Heart left ventricle (tissue), 16 donors: ENCODE measurements at regions not wholly inside any gene's neighbourhood (a gene's known extent, or its start where the extent isn't known, plus 50 kb on each side); places are given as distances from the start of the nearest gene placed in this dataset.
"Not testable (repeated sequence)": the region's sequence is repeated elsewhere in the genome, so short reads cannot be mapped to it uniquely, and the experiment has no call there.

Source experiments
- ATAC-seq, 4 donors: fragments of 200-7000 bp; cut with Tn5 transposase; one replicate each; pipeline ENCODE4 v1.9.1; 2020 to 2022; ENCODE audit warnings: moderate library complexity in 4 of 4, mild to moderate bottlenecking in 3 of 4, moderate number of reproducible peaks in 1 of 4
- DNase-seq, 5 donors: peaks; one replicate each; pipeline ENCODE4 v3.0.0-alpha.2; 2020
- H3K27ac ChIP-seq, 12 donors: fragments of 200-600 bp; sonication (generic) in 4 of 12; one replicate each; pipeline versions ENCODE4 v1.5.0 to v1.8.0; 2016 to 2022; ENCODE audit warnings: mild to moderate bottlenecking in 2 of 12
- H3K27me3 ChIP-seq, 9 donors: fragments of 200-600 bp; sonication (generic) in 2 of 9; one replicate each; pipeline versions ENCODE4 v1.5.1 to v1.8.0; 2016 to 2022; ENCODE audit warnings: mild to moderate bottlenecking in 3 of 9
- H3K36me3 ChIP-seq, 9 donors: fragments of 200-600 bp; sonication (generic) in 2 of 9; one replicate each; pipeline versions ENCODE4 v1.5.0 to v1.8.0; 2018 to 2022; ENCODE audit warnings: mild to moderate bottlenecking in 2 of 9
- H3K4me1 ChIP-seq, 12 donors: fragments of 200-600 bp; sonication (generic) in 4 of 12; one replicate each; pipeline versions ENCODE4 v1.5.0 to v1.8.0; 2016 to 2022; ENCODE audit warnings: mild to moderate bottlenecking in 3 of 12
- H3K4me3 ChIP-seq, 12 donors: fragments of 200-600 bp; sonication (generic) in 4 of 12; one replicate each; pipeline versions ENCODE4 v1.5.0 to v1.8.0; 2017 to 2022; ENCODE audit warnings: mild to moderate bottlenecking in 9 of 12, moderate library complexity in 4 of 12
- H3K9me3 ChIP-seq, 12 donors: fragments of 200-600 bp; sonication (generic) in 4 of 12; one replicate each; pipeline versions ENCODE4 v1.5.0 to v1.8.0; 2016 to 2022; ENCODE audit warnings: mild to moderate bottlenecking in 1 of 12
- POLR2A ChIP-seq, 2 donors: fragments of 450-650 bp; IDR thresholded peaks; one replicate each; pipeline ENCODE4 v1.6.1; 2017; ENCODE audit warnings: antibody characterized with exemption in 2 of 2, mild to moderate bottlenecking in 2 of 2, moderate library complexity in 2 of 2
- WGBS, 4 donors: extraction: QIAGEN DNeasy Blood & Tissue Kit in 2 of 4; methylation state at CpG; one replicate each; pipeline versions ENCODE4 v1.1.5 to v1.1.7; 2013 to 2018; 5-methylcytosine and 5-hydroxymethylcytosine counted together
- intact Hi-C, 10 donors: fragments of 100-400 bp; cut with DNase I; formaldehyde crosslinking; loops; one replicate each; pipeline versions ENCODE4 v1.11.1 to v1.14.2; 2022
- TF ChIP-seq, protein P1 (sequence below), 12 donors: fragments of 200-600 bp; sonication (generic) in 4 of 12; IDR thresholded peaks; one replicate each; pipeline versions ENCODE4 v1.5.0 to v1.8.0; 2018 to 2022; ENCODE audit warnings: antibody characterized with exemption in 12 of 12, mild to moderate bottlenecking in 5 of 12
- donor health status: ischemic (EF 13 %, LVEDD 7.1; RV severe dilation, severe dysfunction).
- donor health status: healthy with polysubstance abuse.
- donor health status: DM: no; HTN: yes; CAD: no.
- donor health status: DM: no; HTN: no; CAD: no.
- donor health status: ischemic (EF 25% LVEDD 6.9; RV normal size, moderate dysfunction).
- donor health status: ischemic (EF 25% LVEDD 5.7; RV mildly dilated, moderate dysfunction).
- donor health status: healthy.
- donor health status: DM: yes; HTN: yes; CAD: no.
- donor health status: ischemic (EF 35%, LVEDD 5.7; RV mildly dilated, moderate dysfunction).
- donor health status: nonischemic (EF 11% LVEDD 7.7; RV severe dilation, severe dysfunction).
- donor health status: DM: yes; HTN: yes; CAD: no.
- donor health status: PGD.
- donor health status: ischemic (EF 29% LVEDD 5.4; RV normal size, mild dysfunction).
- donor health status: nonischemic (EF 23%, LVEDD 6.1; RV moderate dilation, normal function).

- peak in 4 of 5 donors; percentile 15 to 57 (median 22) for DNase-seq
- TF ChIP-seq POLR2A (IDR thresholded peaks at IDR 0.05), result no peak
- TF ChIP-seq, protein P1, sequence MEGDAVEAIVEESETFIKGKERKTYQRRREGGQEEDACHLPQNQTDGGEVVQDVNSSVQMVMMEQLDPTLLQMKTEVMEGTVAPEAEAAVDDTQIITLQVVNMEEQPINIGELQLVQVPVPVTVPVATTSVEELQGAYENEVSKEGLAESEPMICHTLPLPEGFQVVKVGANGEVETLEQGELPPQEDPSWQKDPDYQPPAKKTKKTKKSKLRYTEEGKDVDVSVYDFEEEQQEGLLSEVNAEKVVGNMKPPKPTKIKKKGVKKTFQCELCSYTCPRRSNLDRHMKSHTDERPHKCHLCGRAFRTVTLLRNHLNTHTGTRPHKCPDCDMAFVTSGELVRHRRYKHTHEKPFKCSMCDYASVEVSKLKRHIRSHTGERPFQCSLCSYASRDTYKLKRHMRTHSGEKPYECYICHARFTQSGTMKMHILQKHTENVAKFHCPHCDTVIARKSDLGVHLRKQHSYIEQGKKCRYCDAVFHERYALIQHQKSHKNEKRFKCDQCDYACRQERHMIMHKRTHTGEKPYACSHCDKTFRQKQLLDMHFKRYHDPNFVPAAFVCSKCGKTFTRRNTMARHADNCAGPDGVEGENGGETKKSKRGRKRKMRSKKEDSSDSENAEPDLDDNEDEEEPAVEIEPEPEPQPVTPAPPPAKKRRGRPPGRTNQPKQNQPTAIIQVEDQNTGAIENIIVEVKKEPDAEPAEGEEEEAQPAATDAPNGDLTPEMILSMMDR (IDR thresholded peaks at IDR 0.05), result no peak
- Histone ChIP-seq H3K9me3 (peaks cover 0 to 6% (median 0%) of the 10 kb centered on the region in 12 donors), H3K4me3 (no peak overlapping the region), H3K36me3 (no peaks in the 10 kb centered on the region), H3K4me1 (peaks cover 3 to 48% (median 32%) of the 10 kb centered on the region in 12 donors), H3K27me3 (peaks cover 0 to 24% (median 4%) of the 10 kb centered on the region in 9 donors), H3K27ac (peak overlapping the region in 9 of 12 donors; percentile 36 to 90 (median 81))
- 71 to 75% (median 75%) methylated on average over 18 of the region's 18 CpGs for WGBS, 4 donors
- no peak for ATAC-seq
- intact Hi-C loops, result loop anchor here in 9 of 10 donors (1.0 to 10.0 kb wide), 7 partner anchors 160 to 282 kb away; partner anchors contain the start of gene ANO1 (in 6 of the 9)
Measured at GRCh38 chr11:69914286-69915150, 95.3 kb upstream of the FGF3 start.

- no peaks in the 10 kb centered on the region for H3K36me3 ChIP-seq
- peak overlapping the region; percentile 36 to 90 (median 76) for H3K27ac ChIP-seq
- 11 to 39% (median 24%) methylated on average over 6 of the region's 6 CpGs for WGBS, 4 donors
- H3K9me3 ChIP-seq, result peaks cover 0 to 6% (median 0%) of the 10 kb centered on the region in 12 donors
- peaks cover 3 to 42% (median 29%) of the 10 kb centered on the region in 12 donors for H3K4me1 ChIP-seq
- ATAC-seq, result peak in 1 of 4 donors; percentile 2
- H3K4me3 ChIP-seq, result peak overlapping the region in 4 of 12 donors; percentile 15 to 35 (median 28)
- intact Hi-C loops, result loop anchor here in 8 of 10 donors (1.0 to 10.0 kb wide), 6 partner anchors 160 to 281 kb away; partner anchors contain the start of gene ANO1 (in 6 of the 8)
- peaks cover 0 to 18% (median 3%) of the 10 kb centered on the region in 9 donors for H3K27me3 ChIP-seq
- DNase-seq, result no peak
- TF ChIP-seq POLR2A (IDR thresholded peaks at IDR 0.05), result no peak
- TF ChIP-seq, protein P1 (IDR thresholded peaks at IDR 0.05), result no peak
Measured at GRCh38 chr11:69915151-69915500, 95.9 kb upstream of the FGF3 start.

DNA sequence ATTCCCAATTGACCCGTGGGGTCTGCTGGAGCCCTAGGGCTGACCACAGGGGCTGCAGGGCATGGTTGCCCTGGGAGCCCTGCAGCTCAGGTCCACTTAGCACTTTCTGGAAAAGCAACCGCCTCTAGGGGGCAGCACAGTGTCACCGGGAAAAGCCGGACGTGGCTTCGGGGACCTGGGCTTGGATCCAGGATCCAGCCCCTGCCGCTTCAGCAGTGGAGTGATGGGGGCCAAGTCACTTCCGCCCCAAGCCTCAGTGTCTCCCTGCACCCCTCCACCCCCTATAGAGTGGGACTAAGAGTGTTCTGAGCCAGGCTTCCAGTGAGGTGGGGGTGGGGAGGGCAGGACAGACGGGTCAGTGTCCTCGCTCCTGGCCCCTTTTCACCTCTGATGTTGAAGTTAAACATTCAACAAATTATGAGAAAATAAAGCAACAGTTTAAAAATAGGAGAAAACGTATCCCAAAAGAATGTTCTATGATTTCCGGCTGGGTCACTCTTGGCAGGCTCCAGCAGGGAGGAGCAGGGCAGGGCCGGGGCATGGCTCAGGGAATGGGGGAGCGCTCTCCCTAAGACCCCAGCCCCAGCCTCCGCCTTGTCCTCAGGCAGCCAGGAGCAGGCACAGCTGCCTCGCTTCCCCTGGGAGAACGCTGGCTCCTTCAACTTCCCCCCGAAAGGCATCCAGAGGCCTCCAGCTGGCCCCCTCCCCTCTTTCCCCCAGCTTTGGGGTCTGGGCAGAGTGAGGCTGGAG lies 96.5 kb upstream of the FGF3 start:
- peaks cover 0 to 6% (median 0%) of the 10 kb centered on the region in 12 donors for H3K9me3 ChIP-seq
- peaks cover 3 to 38% (median 28%) of the 10 kb centered on the region in 12 donors for H3K4me1 ChIP-seq
- H3K27ac ChIP-seq, result peak overlapping the region; percentile 60 to 90 (median 76)
- intact Hi-C loops, result loop anchor here in 8 of 10 donors (1.0 to 10.0 kb wide), 6 partner anchors 159 to 281 kb away; partner anchors contain the start of gene ANO1 (in 6 of the 8)
- TF ChIP-seq POLR2A (IDR thresholded peaks at IDR 0.05), result no peak
- TF ChIP-seq, protein P1 (IDR thresholded peaks at IDR 0.05), result peak; percentile 81 to 93 (median 87)
- 12 to 22% (median 20%) methylated on average over 15 to 18 of the region's 18 CpGs for WGBS, 4 donors
- DNase-seq (peak; percentile 85 to 93 (median 89)), ATAC-seq (peak; percentile 13 to 72 (median 40))
- peak overlapping the region in 6 of 12 donors; percentile 15 to 35 (median 28) for H3K4me3 ChIP-seq
- peaks cover 0 to 13% (median 0%) of the 10 kb centered on the region in 9 donors for H3K27me3 ChIP-seq
- no peaks in the 10 kb centered on the region for H3K36me3 ChIP-seq

- peaks cover 3 to 36% (median 28%) of the 10 kb centered on the region in 12 donors for H3K4me1 ChIP-seq
- 42 to 55% (median 48%) methylated on average over 8 of the region's 8 CpGs for WGBS, 4 donors
- H3K27me3 ChIP-seq, result peaks cover 0 to 12% (median 0%) of the 10 kb centered on the region in 9 donors
- not testable (repeated sequence) for H3K36me3 ChIP-seq, ATAC-seq, H3K9me3 ChIP-seq
- peak overlapping the region; percentile 60 to 90 (median 76) for H3K27ac ChIP-seq
- DNase-seq, result peak in 1 of 5 donors; percentile 27
- intact Hi-C loops, result loop anchor here in 8 of 10 donors (5.0 to 10.0 kb wide), 4 partner anchors 159 to 221 kb away; partner anchors contain the start of gene ANO1 (in 6 of the 8)
- H3K4me3 ChIP-seq, result peak overlapping the region in 2 of 12 donors; percentile 15 to 35
Measured at GRCh38 chr11:69916251-69916649, 97.0 kb upstream of the FGF3 start.
